Dermis blood vessel endothelial cell (primary cell): ENCODE measurements at regions not wholly inside any gene's neighbourhood (a gene's known extent, or its start where the extent isn't known, plus 50 kb on each side); places are given as distances from the start of the nearest gene placed in this dataset.
"Not testable (repeated sequence)": the region's sequence is repeated elsewhere in the genome, so short reads cannot be mapped to it uniquely, and the experiment has no call there.

Source experiments
- DNase-seq: peaks from one replicate; pipeline ENCODE4 v3.0.0; 2010

DNA sequence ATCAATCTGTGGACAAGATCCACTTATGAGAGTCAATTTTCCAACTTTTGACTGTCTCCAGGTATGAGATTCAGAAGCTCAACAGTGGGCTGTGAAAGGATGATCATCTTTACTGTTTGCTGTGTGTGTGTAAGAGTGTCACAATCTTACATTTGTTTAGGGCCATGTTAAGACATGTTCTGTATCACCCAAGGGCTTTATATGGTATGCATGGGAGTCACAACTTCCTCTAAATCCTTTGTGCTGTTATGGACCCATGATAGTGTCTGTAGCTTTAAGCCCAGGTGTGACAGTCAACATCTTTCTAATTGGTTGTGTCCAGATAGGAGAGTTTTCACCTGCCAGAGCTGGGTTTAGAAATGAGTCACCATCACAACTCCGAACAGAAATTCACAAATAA lies 70.2 kb downstream of the ZNF726 start:
- not testable (repeated sequence) for DNase-seq

DNA sequence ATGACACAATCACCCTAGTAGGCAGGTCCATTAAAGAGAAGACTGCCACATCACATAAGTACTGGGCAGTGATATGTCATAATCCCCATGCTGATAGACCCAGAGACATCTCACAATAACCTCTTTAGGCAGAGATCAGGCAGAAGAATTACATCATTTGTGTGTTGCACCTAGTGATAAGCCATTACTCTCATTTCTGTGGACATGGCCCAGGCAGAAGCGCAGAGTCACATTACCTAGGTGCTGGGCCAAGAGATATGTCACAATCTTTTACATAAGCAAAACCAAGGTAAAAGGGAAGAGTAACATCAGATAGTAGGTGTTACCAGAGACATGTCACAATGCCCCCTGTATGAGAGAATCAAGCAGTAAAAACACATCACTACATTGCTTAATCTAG lies 71.9 kb downstream of the ZNF726 start:
- DNase-seq = no peak

DNA sequence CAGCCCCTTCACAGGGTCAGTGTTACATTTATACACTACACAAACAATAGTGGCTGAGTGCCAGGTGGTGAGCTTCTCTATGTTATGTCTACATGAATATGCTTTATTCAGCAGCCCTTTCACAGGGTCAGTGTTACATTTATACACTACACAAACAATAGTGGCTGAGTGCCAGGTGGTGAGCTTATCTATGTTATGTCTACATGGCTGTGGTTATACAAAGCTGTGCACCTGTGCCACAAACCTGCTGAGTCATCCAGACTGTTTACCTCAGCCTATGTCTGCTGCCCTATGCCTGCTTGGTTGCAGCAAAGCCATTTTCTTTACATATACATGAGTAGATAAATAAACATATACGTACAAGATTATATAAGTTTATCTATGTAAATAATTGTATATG lies 76.5 kb downstream of the ZNF726 start:
- peak; percentile 75 for DNase-seq

DNA sequence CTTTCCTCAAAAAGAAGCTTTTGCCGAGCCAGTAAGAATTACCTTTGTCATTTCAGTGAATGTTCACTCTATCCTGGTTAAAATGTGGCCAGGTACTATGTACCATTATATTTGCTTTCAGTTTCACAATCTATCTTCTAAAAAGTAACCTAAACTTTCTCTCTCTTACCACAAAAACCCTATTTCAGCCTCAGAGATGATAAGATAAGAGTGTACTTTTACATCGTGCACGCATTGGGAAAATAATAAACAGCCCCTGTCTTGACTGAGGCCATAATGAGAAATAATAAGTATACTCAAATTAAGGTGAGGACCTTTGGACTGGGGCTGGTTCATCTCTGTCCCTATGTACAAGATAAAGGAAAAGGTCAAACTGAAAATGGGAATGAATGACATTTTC lies 77.7 kb downstream of the ZNF726 start:
- DNase-seq = no peak

DNA sequence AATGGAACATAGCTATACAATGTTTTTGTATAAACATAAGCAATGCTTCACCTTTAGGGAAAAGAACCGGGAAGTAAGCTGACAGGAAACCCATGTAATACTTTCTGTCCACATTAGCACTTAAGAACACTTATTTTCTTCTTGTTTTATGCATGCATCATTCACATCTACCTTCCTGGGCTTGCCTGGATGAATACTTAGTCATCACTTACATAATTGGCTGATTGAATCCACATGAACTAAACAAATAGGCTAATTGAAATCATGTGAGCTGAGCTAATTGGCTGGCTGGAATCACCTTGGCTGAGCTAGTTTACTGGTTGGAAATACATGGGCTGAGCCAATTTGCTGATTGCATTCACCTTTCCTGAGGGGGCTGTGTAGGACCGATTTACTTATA lies 78.8 kb downstream of the ZNF726 start:
- DNase-seq = no peak

DNA sequence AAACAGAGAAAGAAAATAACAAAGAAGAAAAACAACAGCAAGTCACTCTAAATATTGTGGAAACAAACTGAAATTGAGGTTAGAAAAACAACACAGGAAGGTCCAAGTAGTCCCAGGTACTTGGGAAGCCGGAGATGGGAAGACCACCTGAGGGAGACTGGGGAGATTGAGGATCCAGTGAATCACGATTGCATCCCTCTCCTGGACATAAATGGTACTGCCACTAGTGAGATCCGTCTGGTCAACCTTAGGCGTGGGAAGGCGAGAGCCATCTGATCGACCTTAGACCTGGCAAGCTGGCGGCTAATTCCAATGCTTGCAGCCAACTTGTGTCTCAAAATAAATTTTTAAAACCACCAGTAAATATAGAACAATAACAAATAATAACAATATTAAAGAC lies 81.9 kb downstream of the ZNF726 start:
- DNase-seq = peak; percentile 12

DNA sequence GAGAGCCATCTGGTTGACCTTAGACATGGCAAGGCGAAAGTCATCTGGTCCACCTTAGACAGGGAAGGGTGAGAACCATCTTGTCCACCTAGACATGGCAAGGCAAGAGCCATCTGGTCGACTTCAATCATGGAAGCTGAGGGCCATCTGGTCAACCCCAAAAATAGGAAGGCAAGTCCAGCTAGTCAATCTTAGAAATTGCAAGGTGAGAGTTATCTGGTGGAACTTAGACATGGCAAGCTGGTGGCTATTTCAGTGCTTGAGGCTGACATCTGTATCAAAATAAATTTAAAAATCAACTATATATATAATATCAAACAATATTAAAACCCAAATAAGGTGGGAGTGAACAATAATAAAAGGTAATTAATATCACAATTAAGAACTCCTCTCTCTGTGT lies 83.9 kb downstream of the ZNF726 start:
- DNase-seq = no peak

DNA sequence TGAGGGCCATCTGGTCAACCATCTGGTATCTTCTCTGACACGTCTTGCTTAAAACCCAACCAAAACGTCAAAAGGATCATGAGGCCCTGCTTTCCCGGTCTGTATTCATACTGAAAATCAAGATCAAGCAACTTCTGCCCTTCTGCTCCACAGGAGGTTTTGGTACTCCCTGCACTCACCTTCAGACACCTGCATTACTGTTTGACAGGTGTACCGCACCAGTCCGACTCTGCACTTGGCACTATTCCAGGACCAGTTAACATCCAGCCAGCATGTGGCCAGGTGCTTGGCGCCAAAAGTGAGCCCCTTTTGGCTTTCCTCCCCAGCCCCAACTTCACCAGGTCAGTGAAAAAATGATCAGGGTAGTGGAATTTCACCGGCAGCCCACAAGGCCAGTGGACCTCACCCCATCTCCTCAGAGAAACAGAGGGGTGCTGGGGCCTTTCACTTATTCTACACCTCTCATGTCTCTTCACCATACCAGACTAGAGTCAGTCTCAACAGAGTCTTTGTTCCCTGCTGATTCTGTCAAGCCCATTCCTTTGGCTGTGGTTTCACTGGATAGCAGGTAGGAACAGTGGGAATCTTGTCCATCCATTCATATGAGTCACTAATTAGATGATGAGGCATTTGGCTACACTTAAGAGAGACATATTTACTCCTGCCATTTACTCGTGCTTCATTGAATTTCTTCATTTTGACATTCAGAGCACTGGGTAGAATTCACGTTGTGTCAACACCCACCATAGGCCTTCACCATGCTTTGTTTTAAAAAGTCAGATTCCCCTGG lies 85.3 kb downstream of the ZNF726 start:
- no peak for DNase-seq

DNA sequence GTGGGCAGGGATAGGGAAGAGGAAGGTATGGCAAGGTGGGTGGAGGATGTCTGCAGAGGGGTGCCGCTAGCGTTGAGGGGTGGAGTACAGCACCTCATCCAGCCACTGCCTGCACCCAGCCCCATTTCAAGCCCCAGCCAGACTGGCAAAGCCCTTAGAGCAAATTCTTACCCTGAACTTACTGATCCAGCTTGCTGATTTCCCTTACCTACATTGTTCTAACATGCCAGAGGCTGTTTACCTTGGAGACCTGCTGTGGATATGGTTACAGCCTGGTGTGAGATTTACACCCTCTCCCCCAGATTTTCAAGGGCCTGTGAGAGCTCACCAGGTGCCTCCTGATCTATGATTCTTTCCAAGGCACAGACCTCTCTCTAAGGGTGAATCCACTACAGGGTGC lies 86.0 kb downstream of the ZNF726 start:
- DNase-seq = no peak

DNA sequence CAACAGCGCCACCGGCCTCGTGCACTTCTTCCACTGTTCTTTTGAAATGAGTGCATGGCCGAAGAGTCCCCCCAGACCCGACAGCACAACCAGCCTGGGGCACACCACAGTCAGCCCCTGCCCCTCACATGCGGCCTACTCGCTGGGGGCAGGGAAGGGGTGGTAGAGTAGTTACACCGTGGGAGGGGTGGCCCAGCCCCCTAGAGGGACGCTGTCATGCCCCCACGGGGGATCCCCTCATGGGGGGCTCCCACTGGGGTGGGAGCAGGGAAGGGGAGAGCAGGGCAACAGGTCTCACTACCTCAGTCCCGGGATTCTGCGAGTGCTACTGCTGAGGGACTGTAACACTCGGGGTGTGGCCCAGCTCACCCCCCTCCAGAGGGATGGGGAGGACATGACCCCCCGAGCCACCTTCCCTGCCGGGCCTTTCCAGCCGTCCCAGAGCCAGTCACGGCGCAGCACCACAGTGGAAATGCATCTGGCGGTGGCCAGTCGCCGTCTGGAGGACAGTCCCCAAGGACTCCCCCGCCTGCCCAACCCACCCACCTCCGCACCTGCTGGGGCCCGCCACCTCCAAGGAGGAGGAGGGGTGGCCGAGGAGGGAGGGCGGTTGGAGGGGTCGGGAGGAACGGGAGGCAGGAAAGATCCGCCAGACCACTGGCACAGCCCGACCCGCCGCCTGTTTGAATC lies 84.6 kb upstream of the ZNF254 start:
- no peak for DNase-seq

DNA sequence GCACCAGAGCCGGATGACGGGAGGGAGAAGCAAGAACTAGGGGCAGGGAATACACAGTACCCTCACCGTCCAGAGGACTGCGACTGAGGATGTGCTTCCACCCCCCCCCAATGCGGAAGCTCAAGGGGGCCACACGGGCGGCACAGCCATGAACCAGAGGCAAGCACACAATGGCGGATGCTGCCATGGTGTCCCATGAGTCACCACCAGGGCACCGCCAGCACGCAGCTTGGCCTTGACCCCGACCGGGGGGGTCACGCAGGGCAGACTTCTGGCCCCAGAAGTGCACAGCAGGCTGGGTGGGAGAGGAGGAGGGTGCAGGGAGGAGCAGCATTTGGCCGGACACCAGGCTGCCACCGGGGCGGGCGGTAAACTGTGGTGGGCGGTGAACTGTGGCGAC lies 83.5 kb upstream of the ZNF254 start:
- DNase-seq = no peak

DNA sequence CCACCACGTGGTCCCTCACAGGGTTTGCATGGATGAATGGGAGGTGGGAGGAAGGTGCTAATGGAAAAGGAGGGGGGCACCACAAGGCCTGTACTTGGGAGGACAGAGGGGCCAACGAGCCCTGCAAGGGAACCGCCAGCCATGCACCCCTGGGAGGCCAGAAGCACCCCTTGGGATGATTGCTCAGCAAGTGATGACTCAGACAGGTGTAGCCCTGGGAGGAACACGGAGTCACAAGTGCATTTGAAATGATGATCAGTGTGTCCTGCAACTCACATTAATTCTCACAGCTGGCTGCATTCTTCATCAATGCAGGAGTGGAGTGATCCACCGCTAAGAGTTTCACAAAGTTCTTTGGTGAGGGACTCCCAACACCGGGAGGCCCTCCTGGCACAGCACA lies 82.8 kb upstream of the ZNF254 start:
- DNase-seq = no peak

DNA sequence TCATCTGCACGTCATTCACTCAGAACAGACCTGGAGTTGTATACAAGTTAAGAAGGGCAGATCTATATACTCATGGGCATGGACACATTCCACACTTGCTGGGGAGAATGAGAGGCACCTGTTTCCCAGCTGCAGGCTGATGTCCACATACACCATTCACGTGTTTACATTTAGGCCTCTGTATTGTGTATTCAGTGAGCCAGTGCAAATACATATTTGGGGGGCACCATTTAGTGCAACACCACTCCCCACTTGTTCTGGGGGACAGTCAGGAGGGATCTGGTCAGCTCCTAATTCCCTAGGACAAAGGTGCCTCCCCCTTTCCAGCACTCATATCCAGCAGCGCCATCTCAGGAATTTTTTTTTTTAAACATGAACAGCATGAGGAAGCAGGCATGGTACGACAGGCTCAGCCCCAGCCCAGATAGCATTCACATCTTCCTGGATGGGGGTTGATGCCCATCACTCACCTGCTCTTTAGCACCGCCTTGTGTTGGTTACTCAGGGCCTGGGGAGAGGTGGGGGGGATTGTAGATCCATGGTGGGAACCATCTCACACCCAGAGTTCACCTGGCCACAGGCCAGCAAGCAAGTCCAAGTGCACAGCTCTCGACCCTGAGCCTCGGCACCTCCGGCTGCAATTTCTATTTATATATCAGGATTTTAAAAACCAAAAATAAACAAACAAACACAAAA lies 56.9 kb upstream of the ZNF254 start:
- DNase-seq = no peak

DNA sequence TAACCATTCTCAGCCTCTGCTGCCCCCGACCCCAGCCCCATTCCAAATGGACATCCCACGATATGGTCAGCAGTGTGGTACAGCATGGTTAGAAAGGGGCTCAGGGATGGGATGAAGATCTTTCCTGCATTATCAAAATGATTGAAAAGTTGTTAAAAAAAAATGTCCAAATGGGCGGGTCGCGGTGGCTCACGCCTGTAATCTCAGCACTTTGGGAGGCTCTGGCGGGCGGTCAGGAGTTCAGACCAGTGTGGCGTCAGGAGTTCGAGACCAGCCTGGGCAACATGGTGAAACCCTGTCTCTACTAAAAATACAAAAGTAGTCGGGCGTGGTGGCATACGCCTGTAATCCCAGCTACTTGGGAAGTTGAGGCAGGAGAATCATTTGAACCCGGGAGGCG lies 54.3 kb upstream of the ZNF254 start:
- DNase-seq = no peak

DNA sequence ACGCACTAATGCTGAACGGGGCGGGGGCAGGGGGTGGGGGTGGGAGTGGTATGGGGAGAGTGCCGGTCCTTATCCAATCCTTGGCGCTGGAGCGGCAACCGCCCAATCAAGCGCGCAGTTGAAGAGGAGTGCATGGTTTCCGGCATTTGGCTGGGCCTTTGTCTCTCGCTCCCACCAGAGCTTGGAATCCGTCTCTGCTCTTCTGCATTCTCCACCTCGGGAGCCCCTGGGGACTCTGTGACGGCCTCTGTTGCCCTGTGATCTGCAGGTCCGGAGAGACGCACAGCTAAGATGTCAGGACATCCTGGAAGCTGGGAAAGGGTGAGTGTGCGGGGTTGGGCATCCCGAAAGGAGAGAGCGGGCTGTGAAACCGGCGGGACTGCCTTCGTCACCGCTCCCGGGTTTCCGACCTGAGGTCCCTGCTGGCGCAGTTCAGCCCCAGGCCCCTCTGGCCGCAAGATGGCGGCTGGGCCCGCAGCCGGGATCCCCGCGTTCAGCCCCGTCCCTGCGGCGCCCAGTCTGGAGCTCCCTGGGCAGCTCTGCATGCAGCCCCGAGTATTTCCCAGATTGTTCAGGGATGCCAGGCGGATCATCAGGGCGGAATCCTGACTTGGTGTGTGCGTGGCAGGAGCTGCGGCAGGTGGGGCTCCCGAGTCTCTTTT lies 53.6 kb upstream of the ZNF254 start:
- peak; percentile 94 for DNase-seq

DNA sequence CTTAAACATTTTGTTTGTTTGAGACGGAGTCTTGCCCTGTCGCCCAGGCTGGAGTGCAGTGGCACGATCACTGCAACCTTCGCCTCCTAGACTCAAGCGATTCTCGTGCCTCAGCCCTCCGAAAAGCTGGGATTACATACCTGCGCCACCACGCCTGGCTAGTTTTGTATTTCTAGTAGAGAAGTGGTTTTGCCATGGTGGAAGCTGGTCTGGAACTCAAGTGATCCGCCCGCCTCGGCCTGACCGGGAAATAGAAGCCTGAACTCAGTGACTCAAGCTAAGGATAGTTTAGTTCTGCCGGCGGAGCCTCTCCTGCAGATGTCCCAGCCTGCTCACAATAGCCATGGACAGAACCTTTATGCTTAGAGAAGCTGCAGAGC lies 53.0 kb upstream of the ZNF254 start:
- peak; percentile 74 for DNase-seq

DNA sequence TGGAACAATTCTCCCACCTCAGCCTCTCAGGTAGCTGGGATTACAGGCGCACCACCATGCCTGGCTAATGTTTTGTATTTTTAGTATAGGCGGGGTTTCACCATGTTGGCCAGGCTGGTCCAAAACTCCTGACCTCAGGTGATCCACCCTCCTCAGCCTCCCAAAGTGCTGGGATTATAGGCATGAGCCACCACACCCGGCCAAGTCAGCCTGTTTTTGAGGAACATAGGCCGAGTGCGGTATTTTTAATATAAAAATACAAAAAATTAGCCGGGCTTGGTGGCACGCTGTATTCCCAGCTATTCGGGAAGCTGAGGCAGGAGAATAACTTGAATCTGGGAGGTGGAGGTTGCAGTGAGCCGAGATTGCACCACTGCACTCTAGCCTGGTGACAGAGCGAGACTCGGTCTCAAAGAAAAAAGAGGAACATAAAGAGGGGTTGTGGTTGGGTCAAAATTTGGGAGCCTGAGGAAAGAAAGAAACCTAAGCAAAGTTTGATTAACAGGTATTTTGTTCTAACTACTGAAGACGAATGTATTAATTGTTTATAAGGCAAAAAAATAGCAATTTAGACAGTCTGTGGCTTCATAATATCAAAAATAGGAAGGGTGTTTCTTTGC lies 51.6 kb upstream of the ZNF254 start:
- not testable (repeated sequence) for DNase-seq
